ENCODE measurements at regions not wholly inside any gene's neighbourhood (a gene's known extent, or its start where the extent isn't known, plus 50 kb on each side); places are given as distances from the start of the nearest gene placed in this dataset.
A peak's percentile ranks its signal among the peaks of the same experiment; 100 is the strongest.

DNA sequence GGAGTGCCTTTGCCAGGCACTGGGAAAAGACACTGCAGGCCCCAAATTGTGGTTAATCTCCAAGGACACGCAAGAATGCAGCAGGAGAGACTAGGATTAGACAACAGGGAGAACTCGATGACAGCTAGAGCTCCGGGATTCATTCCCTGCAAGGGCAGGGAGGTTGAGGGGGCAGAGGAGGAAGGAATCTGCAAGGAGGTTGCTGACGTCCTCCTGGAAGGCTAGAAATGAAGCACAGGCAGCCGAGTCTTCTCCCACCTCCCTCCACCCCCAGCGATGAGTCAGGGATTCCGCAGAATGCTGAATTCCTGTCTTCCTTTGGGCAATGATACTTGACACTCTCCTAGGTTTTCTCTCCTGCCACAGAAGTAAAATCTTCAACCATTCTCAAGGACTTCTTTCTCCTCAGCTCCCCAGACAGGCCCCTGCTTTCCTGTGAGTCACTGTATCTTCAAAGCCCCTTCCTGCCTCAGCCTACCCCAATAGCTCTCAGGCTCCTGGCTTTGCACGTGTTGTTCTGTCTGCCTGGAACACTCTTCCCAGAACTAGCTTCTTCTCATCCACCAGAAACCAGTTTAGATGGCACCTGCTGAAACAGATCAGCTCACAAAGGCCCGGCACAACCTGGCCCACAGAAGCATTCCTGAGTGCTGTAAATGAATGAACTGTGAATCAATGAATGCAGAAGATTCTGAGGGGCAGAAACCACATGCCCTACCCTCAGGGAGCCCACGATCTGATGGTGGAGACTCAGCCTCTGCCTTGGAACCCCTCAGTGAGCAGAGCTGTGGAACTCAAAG lies 85.6 kb downstream of the MRPL14 start (continued):
- no peak for TF ChIP-seq ZBTB1 (CRISPR knock-in tag; IDR thresholded peaks at IDR 0.05; ENCODE audit: borderline replicate concordance, low read depth)
- no peak for TF ChIP-seq DEAF1 (CRISPR knock-in tag; IDR thresholded peaks at IDR 0.05)
- TF ChIP-seq JUN (IDR thresholded peaks at IDR 0.05; ENCODE audit: borderline replicate concordance, low read depth, low read length): peak; percentile 85
- peak; percentile 44; the same call in 1 of the 2 replicates for TF ChIP-seq JUN (CRISPR knock-in tag; IDR thresholded peaks at IDR 0.05; ENCODE audit: borderline replicate concordance)
- TF ChIP-seq, protein P1, sequence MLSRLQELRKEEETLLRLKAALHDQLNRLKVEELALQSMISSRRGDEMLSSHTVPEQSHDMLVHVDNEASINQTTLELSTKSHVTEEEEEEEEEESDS (CRISPR knock-in tag; IDR thresholded peaks at IDR 0.05): no peak
- 0 out of 2 replicates have a peak, but pooled peaks have one; percentile 22 for TF ChIP-seq ZNF143 (CRISPR knock-in tag; IDR thresholded peaks at IDR 0.05)
- TF ChIP-seq DNMT1 (IDR thresholded peaks at IDR 0.05): no peak
- no peak for TF ChIP-seq XRCC4 (IDR thresholded peaks at IDR 0.05; ENCODE audit: extremely low read depth, insufficient read depth, insufficient read length)
- peak; percentile 51; the same call in 1 of the 2 replicates for TF ChIP-seq NFE2L1 (tag; IDR thresholded peaks at IDR 0.05; ENCODE audit: borderline replicate concordance, low read depth)
- TF ChIP-seq EP400 (IDR thresholded peaks at IDR 0.05): no peak; the same call in 1 of the 2 replicates
- TF ChIP-seq ZNF24 (IDR thresholded peaks at IDR 0.05): peak; percentile 72
- no peak for TF ChIP-seq ZNF23 (CRISPR knock-in tag; IDR thresholded peaks at IDR 0.05)
- TF ChIP-seq NCOA2 (IDR thresholded peaks at IDR 0.05; ENCODE audit: partially characterized antibody in 2 of 2): no peak
- 0 out of 2 replicates have a peak, but pooled peaks have one; percentile 23 for TF ChIP-seq RB1 (IDR thresholded peaks at IDR 0.05; ENCODE audit: low read depth)
- no peak for TF ChIP-seq ZNF830 (CRISPR knock-in tag; IDR thresholded peaks at IDR 0.05)
- TF ChIP-seq CBFA2T2 (conservative IDR thresholded peaks at IDR 0.05): no peak
- peak; percentile 24; the same call in 1 of the 2 replicates for TF ChIP-seq SMARCA5 (IDR thresholded peaks at IDR 0.05)
- TF ChIP-seq ESRRA (IDR thresholded peaks at IDR 0.05; ENCODE audit: borderline replicate concordance, low read depth): no peak
- TF ChIP-seq HNRNPLL (IDR thresholded peaks at IDR 0.05; ENCODE audit: low read depth, low read length, poor library complexity, severe bottlenecking): no peak
- TF ChIP-seq TCF7L2 (IDR thresholded peaks at IDR 0.05; ENCODE audit: low read depth, low read length): no peak
- TF ChIP-seq LEF1 (IDR thresholded peaks at IDR 0.05): peak; percentile 69
- no peak for TF ChIP-seq RBM34 (IDR thresholded peaks at IDR 0.05; ENCODE audit: borderline replicate concordance, insufficient read depth, low read length)
- TF ChIP-seq MIER1 (IDR thresholded peaks at IDR 0.05; ENCODE audit: low read depth): no peak
- TF ChIP-seq HNRNPK (IDR thresholded peaks at IDR 0.05; ENCODE audit: low read depth, low read length, poor library complexity, severe bottlenecking): no peak
- TF ChIP-seq PRPF4 (IDR thresholded peaks at IDR 0.05; ENCODE audit: insufficient read depth, low read depth, low read length, poor library complexity, severe bottlenecking): no peak
- no peak for TF ChIP-seq FUS (optimal IDR thresholded peaks at IDR 0.05; ENCODE audit: low read depth, low read length)
- TF ChIP-seq FOXO4 (CRISPR knock-in tag; IDR thresholded peaks at IDR 0.05): 0 out of 2 replicates have a peak, but pooled peaks have one; percentile 3
- peak; percentile 40; the same call in 1 of the 2 replicates for TF ChIP-seq NBN (IDR thresholded peaks at IDR 0.05; ENCODE audit: low read depth)

Data from K562 (cell line).